GM21737 (cell line): ENCODE measurements at regions not wholly inside any gene's neighbourhood (a gene's known extent, or its start where the extent isn't known, plus 50 kb on each side); places are given as distances from the start of the nearest gene placed in this dataset.
"Not testable (repeated sequence)": the region's sequence is repeated elsewhere in the genome, so short reads cannot be mapped to it uniquely, and the experiment has no call there.

Source experiments
- ATAC-seq: cut with Tn5 transposase; IDR thresholded peaks from one replicate; pipeline ENCODE4 v1.9.1; 2021; ENCODE audit warnings: mild to moderate bottlenecking, moderate library complexity; ENCODE audit not compliant: unreplicated experiment

DNA sequence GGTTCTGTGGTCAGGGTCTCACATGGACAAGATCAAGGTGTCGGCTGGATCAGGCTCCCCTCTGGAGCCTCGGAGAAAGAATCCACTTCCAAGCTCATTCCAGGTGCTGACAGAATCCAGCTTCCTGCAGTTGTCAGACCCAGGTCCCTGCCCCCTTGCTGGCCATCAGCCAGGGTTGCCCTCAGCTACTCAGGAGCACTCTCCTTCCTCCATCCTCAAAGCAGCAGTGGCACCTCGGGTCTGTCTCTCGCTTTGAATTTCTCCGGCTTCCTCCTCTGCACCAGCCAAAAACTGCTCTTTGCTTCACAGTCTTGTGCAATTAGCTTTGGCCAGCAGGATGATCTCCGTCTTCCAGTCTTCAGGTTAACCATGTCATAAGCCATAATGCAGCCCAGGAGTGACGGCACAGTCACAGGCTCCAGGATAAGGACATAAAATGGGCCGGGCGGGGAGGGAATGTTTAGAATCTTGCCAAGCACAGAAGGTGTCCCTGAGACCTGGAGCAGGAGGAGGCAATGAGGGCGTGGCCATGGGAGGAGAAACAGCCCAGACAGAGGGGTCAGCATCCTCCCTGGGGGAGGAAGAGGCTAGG lies 79.4 kb upstream of the SLC25A33 start:
- ATAC-seq = no peak

DNA sequence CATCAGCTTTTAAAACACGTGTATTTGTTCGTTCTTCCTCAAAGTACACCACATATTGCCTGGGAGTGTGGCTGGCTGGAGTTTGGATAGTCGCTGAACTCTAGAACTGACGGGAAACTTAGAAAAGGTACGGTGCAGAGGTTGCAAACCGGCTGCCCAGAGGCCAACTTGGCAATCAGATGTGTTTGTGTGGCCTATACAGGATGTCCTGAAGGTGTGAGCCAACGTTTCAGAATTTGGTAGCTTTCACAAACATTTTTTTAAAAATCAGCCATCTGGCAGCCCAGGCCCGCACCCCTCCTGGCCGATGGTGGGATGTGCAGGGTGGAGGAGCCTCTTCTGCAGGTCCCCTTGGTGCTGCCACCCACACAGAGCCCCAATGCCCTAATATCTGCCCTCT lies 73.6 kb upstream of the SLC25A33 start:
- no peak for ATAC-seq

DNA sequence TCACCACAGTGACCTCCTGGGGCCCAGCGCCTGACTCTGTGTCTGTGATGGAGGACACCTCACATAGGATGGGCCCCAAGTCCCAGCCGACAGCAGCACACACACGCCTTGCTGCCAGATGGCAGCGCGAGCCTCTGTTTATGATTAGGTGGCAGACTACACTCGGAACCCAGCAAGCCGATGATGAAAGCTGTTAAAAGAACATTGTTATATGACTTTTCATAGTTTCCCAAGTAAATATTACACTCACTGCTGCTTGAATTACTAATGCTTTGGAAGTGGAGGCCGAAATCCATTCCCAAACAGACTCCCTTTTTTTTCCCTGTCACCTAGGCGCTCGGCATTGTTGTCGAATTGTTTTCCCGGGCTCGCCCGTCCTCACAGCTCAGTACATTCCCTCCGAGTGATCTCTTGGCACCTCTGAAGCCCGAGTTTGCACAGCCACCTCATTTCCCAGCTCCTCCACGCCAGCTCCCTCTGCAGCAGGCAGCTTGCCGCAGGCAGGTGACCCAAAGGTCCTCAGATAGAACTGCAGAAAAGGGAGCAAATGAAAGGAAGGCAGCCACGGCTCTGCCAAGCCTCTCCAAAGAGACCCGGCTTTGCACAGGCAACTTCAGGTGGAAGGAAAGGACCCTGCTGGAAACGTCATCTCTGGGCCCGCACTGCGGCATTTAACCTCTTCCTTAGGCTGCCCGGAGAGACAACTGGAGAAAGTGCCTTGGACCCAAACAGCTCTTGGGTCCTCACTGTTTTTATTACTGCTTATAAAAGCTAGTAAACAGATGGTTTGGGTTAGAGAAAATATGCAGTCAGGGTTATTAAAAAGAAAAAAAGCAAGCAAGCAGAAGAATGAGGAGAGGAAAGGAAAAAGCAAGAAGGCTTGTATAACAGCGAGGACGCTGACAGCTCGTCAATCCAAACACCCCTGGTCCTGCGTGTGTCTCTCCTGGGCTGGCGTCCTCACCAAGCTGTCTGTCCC lies 72.2 kb upstream of the SLC25A33 start:
- no peak for ATAC-seq

DNA sequence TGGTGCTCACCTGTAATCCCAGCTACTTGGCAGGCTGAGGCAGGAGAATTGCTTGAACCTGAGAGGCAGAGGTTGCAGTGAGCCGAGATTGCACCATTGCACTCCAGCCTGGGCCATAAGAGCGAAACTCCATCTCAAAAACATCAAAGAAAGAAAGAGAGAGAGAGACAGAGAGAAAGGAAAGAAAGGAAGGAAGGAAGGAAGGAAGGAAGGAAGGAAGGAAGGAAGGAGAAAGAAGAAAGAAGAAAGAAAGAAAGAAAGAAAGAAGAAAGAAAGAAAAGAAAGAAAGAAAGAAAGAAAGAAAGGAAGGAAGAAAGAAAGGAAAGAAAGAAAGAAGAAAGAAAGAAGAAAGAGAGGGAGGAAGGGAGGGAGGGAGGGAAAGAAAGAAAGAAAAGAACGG lies 69.4 kb upstream of the SLC25A33 start:
- not testable (repeated sequence) for ATAC-seq

DNA sequence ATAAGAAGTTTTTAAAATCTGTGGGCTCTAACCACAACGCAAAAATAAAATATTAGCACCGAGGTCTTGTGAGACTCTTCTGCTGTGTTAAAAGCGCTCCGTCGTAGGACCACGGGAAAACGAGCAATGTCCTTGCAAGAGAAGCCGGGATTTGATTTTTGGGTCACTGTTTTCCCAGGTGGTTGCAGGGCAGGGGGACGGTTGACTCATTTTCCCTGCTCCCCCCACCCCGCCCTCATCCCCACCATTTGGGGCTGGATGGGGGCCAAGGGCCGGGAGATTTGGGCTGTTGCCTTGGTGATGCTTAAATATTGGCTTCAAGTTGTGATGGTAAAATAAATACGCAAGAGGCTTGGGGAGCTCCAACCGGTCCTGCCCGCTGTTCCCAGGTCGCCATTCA lies 67.6 kb upstream of the SLC25A33 start:
- no peak for ATAC-seq

DNA sequence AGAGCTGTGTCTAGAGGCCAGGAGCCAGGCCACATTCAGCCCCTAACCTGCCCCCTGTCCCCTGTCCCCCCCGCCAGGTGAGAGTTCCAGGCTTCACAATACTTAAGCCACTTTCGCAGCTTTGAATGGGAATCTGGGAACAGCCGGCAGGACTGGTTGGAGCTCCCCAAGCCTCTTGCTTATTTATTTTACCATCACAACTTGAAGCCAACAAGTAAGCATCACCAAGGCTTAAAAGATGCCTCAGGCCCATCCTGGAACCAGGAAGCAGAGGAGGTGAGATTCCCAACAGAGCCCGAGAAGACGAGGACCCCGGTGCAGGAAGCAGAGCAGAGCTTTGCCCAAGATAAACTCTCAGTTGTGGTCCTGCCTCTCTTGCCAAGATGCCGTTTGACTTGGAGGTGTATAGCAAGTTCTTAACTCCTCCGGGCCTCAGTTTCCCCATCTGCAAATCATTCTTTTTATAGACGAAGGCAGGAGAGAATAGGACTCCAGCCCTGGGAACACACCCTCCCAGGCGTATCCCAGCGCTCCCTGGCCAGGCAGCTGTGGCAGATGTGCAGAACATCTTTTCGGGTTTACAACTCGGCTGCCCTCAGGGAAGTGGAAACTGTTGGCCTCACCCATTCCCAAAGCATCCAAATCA lies 66.8 kb upstream of the SLC25A33 start:
- ATAC-seq = no peak

DNA sequence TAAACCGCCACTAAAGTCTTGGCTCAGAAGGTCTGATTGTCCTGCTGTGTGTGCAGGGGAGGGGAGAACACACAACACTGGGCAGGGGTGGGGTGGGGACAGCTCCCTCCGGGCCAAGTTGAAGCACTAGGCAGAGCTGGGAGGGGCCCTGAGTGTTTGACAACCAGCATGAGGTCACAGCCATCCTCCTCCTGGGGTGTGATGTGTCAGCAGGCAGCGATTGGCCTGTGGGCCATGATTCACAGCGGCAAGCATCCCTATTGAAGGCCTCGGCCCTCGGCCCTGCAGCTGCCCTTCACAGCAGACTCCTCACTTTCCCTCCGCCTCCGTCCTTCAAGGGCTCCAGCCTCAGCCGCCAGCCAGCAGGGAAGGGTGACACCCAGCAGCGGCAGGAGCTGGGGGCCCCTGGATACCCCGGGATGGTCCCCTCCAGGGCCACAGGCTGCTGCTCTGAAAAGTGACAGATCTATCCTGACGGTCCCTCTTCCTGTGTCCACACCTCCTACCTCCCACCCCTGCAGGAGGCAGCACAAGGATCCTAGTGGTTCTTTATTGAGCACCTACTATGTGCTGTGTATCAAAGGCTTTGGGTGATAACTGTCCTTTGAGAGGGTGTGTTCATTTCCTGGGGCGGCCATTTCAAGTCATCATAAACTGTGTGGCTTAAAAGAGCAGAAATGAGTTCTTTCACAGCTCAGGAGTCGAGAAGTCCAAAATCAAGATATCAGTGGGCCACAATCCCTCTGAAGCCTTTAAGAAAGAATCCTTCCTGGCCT lies 66.0 kb upstream of the SLC25A33 start:
- no peak for ATAC-seq

DNA sequence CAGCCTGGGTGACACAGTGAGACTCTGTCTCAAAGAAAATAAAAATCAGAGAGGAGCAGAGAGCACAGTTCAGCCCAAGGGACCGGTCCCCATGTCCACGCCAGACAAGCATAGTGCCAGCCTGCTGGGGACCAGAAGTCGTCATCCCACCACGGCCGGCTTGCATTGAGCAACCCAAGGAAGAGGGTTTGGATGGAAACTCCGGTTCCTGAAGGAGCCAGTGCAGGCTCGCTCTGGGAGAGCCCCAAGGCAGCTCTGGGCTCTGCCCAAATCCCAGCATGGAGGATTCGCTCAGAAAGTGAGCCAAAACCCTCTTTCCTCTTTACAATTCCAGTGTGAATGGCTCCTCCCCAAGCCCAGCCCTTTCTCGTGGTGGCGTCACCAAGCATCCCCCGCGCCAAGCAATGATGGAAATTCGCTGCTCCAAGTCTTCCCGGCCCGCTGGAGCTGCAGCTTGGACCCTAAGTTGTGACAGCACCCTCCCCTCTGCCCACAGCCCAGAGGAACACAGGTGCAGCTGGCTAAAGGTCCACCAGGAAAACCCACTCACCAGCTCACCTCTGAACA lies 64.1 kb upstream of the SLC25A33 start:
- no peak for ATAC-seq

DNA sequence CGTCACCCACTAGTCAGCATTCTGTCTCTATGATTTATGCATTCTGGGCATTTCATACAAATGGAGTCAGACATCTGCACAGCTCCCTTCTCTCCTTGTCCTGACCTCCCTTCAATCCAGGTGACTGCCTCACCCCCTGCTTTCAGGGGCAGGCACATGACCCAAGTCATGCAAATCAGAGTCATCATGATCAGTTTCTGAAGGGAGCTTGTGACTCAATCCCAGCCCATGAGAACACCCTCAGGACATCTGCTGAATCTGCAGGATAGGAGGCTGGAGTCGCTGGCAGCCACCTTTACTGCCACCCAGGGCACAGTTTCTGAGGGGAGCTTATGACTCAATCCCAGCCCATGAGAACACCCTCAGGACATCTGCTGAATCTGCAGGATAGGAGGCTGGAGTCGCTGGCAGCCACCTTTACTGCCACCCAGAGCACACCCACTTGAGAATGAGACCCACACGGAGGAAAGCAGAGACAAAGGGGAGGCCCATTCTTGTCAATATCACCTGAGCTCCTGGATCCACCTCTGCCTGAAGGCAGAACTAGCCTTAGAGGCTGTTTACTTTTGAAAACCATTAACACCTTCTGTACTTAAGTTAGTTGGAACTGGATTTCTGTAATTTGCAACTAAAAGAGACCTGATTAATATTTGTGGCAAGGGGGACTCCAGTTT lies 62.3 kb upstream of the SLC25A33 start:
- no peak for ATAC-seq

DNA sequence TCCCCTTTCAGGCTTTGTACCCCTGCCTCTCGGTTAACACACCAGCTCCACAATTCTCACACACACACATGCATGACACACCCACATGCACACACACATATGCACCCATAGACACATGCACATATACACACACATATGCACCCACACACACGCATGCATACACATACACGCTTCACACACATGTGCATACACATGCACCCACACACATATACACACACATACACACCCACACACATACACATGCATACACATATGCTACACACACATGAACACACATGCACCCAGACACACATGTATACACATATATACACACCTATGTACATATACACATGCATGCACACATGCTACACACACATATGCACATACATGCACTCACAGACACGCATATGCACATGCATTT lies 61.7 kb upstream of the SLC25A33 start:
- no peak for ATAC-seq

DNA sequence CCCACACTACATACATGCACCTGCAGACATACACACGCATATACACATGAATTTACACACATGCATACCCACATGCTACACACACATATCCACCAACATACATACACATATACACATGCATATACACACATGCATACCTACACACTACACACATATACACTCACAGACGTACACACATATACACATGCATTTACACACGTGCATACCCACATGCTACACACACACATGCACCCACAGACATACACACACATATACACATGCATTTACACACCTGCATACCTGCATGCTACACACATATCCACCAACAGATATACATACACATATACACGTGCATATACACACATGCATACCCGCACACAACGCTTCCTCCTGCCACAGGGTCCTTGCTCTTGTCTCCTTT lies 61.2 kb upstream of the SLC25A33 start:
- ATAC-seq = no peak

DNA sequence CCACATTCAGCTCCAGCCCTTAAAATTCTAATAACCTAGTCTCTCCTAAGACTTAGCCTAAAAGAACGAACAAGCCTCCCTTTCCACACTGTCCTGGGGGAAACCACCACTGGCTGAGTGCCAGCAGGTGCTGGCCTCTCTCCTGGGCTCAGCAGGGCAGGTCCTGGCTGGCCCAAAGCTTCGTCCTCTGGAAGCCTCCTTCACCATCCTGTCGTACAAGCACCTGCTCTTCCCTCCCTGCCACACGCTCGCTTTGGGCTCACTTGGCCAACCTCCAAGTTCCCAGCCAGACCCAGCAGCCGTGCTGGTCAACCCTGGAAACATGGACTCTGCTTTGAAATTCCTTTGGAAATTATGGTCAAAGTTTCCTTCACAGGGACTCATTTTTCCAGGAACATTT lies 58.2 kb upstream of the SLC25A33 start:
- no peak for ATAC-seq

DNA sequence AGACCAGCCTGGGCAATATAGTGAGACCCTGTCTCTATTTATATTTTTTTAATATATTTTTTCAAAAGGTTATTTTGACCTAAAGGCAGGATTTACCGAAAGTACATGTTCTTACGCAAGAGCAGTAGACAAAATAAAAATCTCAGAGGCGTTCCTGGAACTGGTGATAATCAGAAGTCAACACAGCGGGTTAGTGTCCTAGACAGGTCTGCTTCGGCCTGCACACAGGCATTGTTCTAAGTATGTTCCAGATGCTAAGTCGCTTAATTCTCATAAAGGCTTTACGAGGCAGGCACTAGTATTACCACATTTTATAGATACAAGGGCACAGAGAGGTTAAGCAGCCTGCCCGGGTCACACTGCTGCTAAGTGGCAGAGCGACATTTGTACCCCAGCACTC lies 56.9 kb upstream of the SLC25A33 start:
- ATAC-seq = no peak

DNA sequence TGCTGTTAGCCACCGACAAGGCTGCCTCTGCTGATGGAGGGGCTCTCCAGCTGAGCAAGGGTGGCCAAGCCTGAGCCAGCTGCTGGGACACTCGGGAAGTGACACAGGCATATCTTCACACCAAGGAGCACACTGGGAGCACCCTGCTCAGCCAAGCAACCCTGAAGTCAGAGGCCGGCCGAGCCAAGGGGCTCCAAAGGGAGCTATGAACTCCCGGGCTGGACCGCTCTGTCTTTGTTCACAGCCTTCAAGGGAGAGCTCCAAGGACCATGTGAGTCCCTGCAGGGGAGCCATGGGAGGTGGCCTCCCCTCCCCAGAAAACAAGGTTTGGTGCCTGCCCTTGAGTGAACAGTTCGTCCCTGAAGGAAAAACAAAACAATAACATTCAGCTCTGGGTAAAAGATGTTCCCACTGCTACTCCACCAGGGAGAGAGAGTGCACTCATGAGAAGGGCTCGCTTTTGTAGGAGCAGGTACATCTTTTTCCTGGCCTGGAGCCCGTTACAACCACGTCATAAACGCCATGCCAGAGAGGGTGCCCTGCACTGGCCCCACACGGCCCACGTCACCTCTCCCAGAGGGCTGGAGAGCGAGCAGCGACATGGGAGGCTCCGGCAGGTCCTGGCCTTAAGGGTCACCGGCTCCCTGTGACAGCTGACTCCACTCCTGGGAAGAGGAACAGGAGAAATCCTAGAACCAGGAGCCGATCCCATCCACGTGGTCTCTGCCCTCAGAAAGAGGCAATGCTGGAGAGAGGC lies 56.3 kb upstream of the SLC25A33 start:
- ATAC-seq = no peak

DNA sequence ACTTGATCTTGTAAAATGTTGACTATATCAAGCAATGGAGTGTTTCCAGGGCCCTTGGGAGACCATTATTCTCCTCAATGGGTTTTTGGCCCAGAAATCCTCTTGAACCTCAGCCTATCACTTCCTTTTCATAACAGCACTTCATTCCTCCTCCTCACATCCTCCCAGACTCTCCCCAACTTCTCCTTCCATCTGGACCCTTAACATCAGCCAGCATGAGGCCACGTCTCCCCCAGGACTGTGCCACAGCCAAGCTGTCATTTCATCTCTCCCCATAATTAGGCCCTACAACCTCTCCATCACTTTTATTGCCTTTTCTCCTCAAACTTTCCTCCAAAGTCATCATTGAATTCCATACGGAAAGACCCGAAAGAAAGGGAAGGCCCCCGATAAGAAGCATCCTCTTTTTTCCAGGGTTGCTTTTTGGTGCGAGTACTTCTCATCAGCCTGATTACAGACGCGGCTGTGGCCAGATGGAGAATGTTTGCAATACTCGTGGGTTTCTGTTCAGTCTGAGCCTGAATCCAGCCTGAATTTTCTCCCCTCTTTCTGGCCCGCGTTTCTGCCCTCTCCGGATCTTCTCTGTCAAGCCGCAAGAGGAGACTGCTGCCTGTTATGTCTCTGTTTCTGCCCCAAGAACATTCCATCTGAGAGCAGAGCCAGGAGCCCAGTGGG lies 52.7 kb upstream of the SLC25A33 start:
- no peak for ATAC-seq
